ENCODE measurements at regions not wholly inside any gene's neighbourhood (a gene's known extent, or its start where the extent isn't known, plus 50 kb on each side); places are given as distances from the start of the nearest gene placed in this dataset.

- Histone ChIP-seq H2AFZ (ENCODE audit: low read length) (no peak overlapping the region), H3K9me3 (ENCODE audit: low read length) (no peaks in the 10 kb centered on the region)
- POLR2A ChIA-PET (ENCODE audit: unreplicated experiment): no interaction called here
Measured at GRCh38 chr1:113291777-113292602, 98.3 kb upstream of the MAGI3 start.

DNA sequence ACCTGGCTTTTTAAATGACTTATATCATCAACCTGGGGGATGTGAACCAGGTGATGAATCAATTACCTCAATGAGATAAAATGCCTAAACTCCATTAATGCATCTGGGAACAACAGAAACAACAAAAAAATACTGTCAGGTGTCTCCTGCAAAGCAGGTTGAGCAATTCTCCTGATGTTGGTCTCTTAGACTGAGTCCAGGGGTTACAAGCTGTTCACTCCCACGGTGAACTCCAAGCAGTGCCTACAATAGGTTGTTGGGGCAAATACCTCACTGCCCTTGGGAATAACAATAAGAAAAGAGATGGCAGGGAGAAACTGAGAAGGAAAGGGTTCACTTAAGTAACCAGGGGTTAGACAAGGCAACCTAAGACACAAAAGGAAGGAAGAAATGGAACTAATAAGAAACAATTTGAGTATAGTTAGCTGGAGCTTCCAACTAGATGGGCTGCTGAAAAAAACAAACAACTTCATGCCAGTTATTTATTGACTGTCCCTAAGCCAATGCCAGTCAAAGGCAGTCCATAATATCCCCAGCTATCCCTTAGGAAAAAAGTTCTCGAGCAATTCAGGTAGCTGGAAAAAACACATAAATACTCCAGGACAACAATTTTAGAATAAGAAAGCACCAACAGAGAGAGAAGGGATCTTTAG, 97.6 kb upstream of the MAGI3 start:
- Histone ChIP-seq H3K36me3 (ENCODE audit: low read depth, low read length) (no peaks in the 10 kb centered on the region), H4K20me1 (ENCODE audit: low read length) (no peaks in the 10 kb centered on the region), H3K9me2 (replicated peaks; ENCODE audit: low read length) (no peaks in the 10 kb centered on the region), H2AFZ (ENCODE audit: low read length) (no peak overlapping the region), H3K27ac (ENCODE audit: low read length) (no peak overlapping the region), H3K9ac (ENCODE audit: low read length) (no peak overlapping the region), H3K4me2 (ENCODE audit: low read length) (no peak overlapping the region), H3F3A (ENCODE audit: low read length, unreplicated experiment) (no peaks in the 10 kb centered on the region), H3K4me3 (ENCODE audit: low read length) (no peak overlapping the region), H3K79me2 (ENCODE audit: low read length) (no peaks in the 10 kb centered on the region), H3K9me3 (ENCODE audit: low read length) (no peaks in the 10 kb centered on the region), H3K4me1 (ENCODE audit: insufficient read depth, low read length) (no peaks in the 10 kb centered on the region), H3K27me3 (ENCODE audit: low read length) (no peaks in the 10 kb centered on the region)
- BruUV-seq (replicated peaks): no TSS peak
- intact Hi-C loops (cut with micrococcal nuclease): no loop called here
- DNase-seq (no peak), ATAC-seq (no peak)
- ChIA-PET POLR2A (ENCODE audit: unreplicated experiment) (no interaction called here), CTCF (no interaction called here)
- TF ChIP-seq EZH2phosphoT487 (IDR thresholded peaks at IDR 0.05; ENCODE audit: borderline replicate concordance, low read length) (no peak), CTCF (conservative IDR thresholded peaks at IDR 0.05; ENCODE audit: low read depth, low read length) (no peak)

More at GRCh38 chr1:113291777-113292602, 98.3 kb upstream of the MAGI3 start:
- Histone ChIP-seq H3K4me2 (ENCODE audit: low read length) (no peak overlapping the region), H3K27me3 (ENCODE audit: low read length) (no peaks in the 10 kb centered on the region), H3F3A (ENCODE audit: low read length, unreplicated experiment) (no peaks in the 10 kb centered on the region), H3K79me2 (ENCODE audit: low read length) (no peaks in the 10 kb centered on the region), H3K4me1 (ENCODE audit: insufficient read depth, low read length) (no peaks in the 10 kb centered on the region), H3K9me2 (replicated peaks; ENCODE audit: low read length) (no peaks in the 10 kb centered on the region), H3K36me3 (ENCODE audit: low read depth, low read length) (no peaks in the 10 kb centered on the region), H3K27ac (ENCODE audit: low read length) (no peak overlapping the region), H4K20me1 (ENCODE audit: low read length) (no peaks in the 10 kb centered on the region), H3K4me3 (ENCODE audit: low read length) (no peak overlapping the region), H3K9ac (ENCODE audit: low read length) (no peak overlapping the region)
- intact Hi-C loops (cut with micrococcal nuclease): no loop called here
- no TSS peak for BruUV-seq (replicated peaks)
- no peak for ATAC-seq
- no peak for DNase-seq
- TF ChIP-seq CTCF (conservative IDR thresholded peaks at IDR 0.05; ENCODE audit: low read depth, low read length) (no peak), EZH2phosphoT487 (IDR thresholded peaks at IDR 0.05; ENCODE audit: borderline replicate concordance, low read length) (no peak)
- CTCF ChIA-PET: no interaction called here

- BruUV-seq (replicated peaks): no TSS peak
- Histone ChIP-seq H3K27ac (ENCODE audit: low read length) (no peak overlapping the region), H3K4me3 (ENCODE audit: low read length) (no peak overlapping the region), H3F3A (ENCODE audit: low read length, unreplicated experiment) (no peaks in the 10 kb centered on the region), H3K9me3 (ENCODE audit: low read length) (no peaks in the 10 kb centered on the region), H3K9me2 (replicated peaks; ENCODE audit: low read length) (no peaks in the 10 kb centered on the region), H3K4me2 (ENCODE audit: low read length) (no peak overlapping the region), H3K9ac (ENCODE audit: low read length) (no peak overlapping the region), H3K4me1 (ENCODE audit: insufficient read depth, low read length) (no peaks in the 10 kb centered on the region), H3K79me2 (ENCODE audit: low read length) (no peaks in the 10 kb centered on the region), H3K27me3 (ENCODE audit: low read length) (no peaks in the 10 kb centered on the region), H4K20me1 (ENCODE audit: low read length) (no peaks in the 10 kb centered on the region), H3K36me3 (ENCODE audit: low read depth, low read length) (no peaks in the 10 kb centered on the region), H2AFZ (ENCODE audit: low read length) (no peak overlapping the region)
- DNase-seq: no peak
- no peak for ATAC-seq
- TF ChIP-seq CTCF (conservative IDR thresholded peaks at IDR 0.05; ENCODE audit: low read depth, low read length): no peak
- TF ChIP-seq EZH2 (IDR thresholded peaks at IDR 0.05; ENCODE audit: low read length, unreplicated experiment): no peak
- TF ChIP-seq EZH2phosphoT487 (IDR thresholded peaks at IDR 0.05; ENCODE audit: borderline replicate concordance, low read length): no peak
- ChIA-PET CTCF (no interaction called here), POLR2A (ENCODE audit: unreplicated experiment) (no interaction called here)
- intact Hi-C loops (cut with micrococcal nuclease): no loop called here
Measured at GRCh38 chr1:113293256-113293626, 97.1 kb upstream of the MAGI3 start.

Measured in PC-3 (cell line).